ENCODE measurements at regions not wholly inside any gene's neighbourhood (a gene's known extent, or its start where the extent isn't known, plus 50 kb on each side); places are given as distances from the start of the nearest gene placed in this dataset.

DNA sequence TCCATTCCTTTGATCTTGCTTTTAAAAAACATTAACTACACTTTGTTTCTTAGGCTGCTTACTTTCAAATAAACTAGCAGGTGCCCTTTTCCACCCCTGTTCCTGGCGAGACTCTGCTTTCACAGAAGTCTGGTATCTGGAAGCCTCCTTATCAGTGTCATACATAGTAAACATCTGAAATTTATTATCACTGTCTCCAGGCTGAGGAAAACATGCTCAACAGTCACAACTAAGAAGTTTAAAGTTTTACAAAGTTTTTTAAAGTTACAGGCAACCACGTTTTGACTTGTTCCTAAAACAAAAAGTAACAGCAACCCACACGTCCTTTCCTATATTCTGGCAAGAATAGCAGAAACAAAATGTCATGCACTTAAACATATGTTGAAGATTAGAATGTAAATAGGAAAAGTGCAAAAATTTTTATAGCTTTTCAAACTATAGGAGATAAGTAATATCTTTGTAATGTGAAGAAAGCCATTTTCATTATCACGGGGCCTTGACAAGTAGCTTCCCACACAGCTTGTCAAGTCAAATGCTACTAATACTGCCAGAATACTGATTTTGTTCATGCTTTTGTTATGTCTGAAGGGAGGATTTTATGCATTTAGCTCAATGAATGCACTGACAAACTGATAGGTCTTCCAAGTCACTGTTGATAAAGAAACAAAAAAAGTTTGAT lies 275.2 kb upstream of the KCNMB2 start:
- Histone ChIP-seq H2BK5ac (ENCODE audit: low read length) (no peak overlapping the region), H3K27me3 (ENCODE audit: insufficient read depth, low read length, poor library complexity) (no peaks in the 10 kb centered on the region), H3K79me1 (ENCODE audit: low read length) (no peaks in the 10 kb centered on the region), H3K23ac (ENCODE audit: low read length) (no peak overlapping the region), H3K18ac (ENCODE audit: low read length) (no peak overlapping the region), H3K56ac (ENCODE audit: low read length) (no peak overlapping the region), H3K36me3 (ENCODE audit: control insufficient read depth, insufficient read depth, low read length) (no peaks in the 10 kb centered on the region), H4K8ac (ENCODE audit: low read depth, low read length) (no peak overlapping the region), H3K4ac (ENCODE audit: low read depth, low read length) (no peak overlapping the region), H2AK5ac (ENCODE audit: low read length) (no peak overlapping the region), H4K5ac (ENCODE audit: low read length) (no peak overlapping the region), H3K4me2 (ENCODE audit: low read length) (no peak overlapping the region), H3K4me1 (ENCODE audit: control insufficient read depth, low read depth, low read length) (no peaks in the 10 kb centered on the region), H2BK120ac (ENCODE audit: low read depth, low read length) (no peak overlapping the region), H3K4me3 (ENCODE audit: low read length) (no peak overlapping the region), H3K9ac (ENCODE audit: low read length) (no peak overlapping the region), H2BK15ac (replicated peaks; ENCODE audit: low read depth) (no peak overlapping the region), H3K79me2 (ENCODE audit: control insufficient read depth, insufficient read depth, low read length) (no peaks in the 10 kb centered on the region), H3K27ac (ENCODE audit: low read depth, low read length) (no peak overlapping the region)
- DNase-seq, result no peak
- WGBS (ENCODE audit: extremely low coverage, insufficient coverage, low lambda C conversion rate), result no CpG with 5 or more reads among the region's 4 CpGs

DNA sequence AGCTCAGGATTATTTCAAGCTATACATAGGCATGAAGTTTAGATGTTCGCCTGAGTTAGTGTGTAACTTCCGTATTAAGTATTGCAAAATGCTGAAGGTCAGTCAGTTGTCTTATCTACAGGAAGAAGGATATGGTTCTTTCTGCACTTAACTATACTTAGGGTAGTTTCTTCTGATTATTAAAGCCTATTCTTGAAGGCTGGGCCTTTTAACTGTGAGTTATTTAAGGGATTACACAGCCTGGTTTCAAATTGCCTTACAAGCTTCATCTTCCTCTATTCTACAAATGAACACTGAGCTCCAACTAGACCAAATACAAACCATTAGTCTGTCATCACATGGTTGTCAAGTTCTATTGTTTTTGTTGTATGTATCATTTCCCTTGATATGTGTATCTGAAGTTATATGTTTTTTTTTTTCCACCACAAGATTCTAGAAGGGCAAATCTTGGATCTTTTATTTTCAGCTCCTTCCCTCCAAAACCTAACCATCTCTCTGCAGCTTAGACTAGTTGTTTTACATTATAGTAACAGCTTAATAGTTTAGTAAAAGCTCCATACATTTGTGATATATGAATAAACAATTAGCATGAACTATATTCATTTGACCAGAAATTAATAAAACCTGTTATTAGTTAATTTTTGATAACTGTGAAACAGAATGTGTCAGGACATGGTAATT lies 272.9 kb upstream of the KCNMB2 start:
- WGBS (ENCODE audit: extremely low coverage, insufficient coverage, low lambda C conversion rate), result no CpG with 5 or more reads among the region's 2 CpGs
- no peak overlapping the region for H3K4ac ChIP-seq (ENCODE audit: low read depth, low read length)
- H2BK15ac ChIP-seq (replicated peaks; ENCODE audit: low read depth), result no peak overlapping the region
- no peak overlapping the region for H4K8ac ChIP-seq (ENCODE audit: low read depth, low read length)
- H3K79me1 ChIP-seq (ENCODE audit: low read length), result no peaks in the 10 kb centered on the region
- H3K79me2 ChIP-seq (ENCODE audit: control insufficient read depth, insufficient read depth, low read length), result no peaks in the 10 kb centered on the region
- H3K27me3 ChIP-seq (ENCODE audit: insufficient read depth, low read length, poor library complexity), result no peaks in the 10 kb centered on the region
- H2BK5ac ChIP-seq (ENCODE audit: low read length), result no peak overlapping the region
- H3K23ac ChIP-seq (ENCODE audit: low read length), result no peak overlapping the region
- no peak overlapping the region for H2AK5ac ChIP-seq (ENCODE audit: low read length)
- H3K4me1 ChIP-seq (ENCODE audit: control insufficient read depth, low read depth, low read length), result no peaks in the 10 kb centered on the region
- no peak overlapping the region for H3K27ac ChIP-seq (ENCODE audit: low read depth, low read length)
- H3K36me3 ChIP-seq (ENCODE audit: control insufficient read depth, insufficient read depth, low read length), result no peaks in the 10 kb centered on the region
- no peak for DNase-seq
- no peak overlapping the region for H3K18ac ChIP-seq (ENCODE audit: low read length)
- no peak overlapping the region for H3K9ac ChIP-seq (ENCODE audit: low read length)
- H4K5ac ChIP-seq (ENCODE audit: low read length), result no peak overlapping the region
- H2BK120ac ChIP-seq (ENCODE audit: low read depth, low read length), result no peak overlapping the region
- H3K4me3 ChIP-seq (ENCODE audit: low read length), result no peak overlapping the region
- no peak overlapping the region for H3K56ac ChIP-seq (ENCODE audit: low read length)
- no peak overlapping the region for H3K4me2 ChIP-seq (ENCODE audit: low read length)

DNA sequence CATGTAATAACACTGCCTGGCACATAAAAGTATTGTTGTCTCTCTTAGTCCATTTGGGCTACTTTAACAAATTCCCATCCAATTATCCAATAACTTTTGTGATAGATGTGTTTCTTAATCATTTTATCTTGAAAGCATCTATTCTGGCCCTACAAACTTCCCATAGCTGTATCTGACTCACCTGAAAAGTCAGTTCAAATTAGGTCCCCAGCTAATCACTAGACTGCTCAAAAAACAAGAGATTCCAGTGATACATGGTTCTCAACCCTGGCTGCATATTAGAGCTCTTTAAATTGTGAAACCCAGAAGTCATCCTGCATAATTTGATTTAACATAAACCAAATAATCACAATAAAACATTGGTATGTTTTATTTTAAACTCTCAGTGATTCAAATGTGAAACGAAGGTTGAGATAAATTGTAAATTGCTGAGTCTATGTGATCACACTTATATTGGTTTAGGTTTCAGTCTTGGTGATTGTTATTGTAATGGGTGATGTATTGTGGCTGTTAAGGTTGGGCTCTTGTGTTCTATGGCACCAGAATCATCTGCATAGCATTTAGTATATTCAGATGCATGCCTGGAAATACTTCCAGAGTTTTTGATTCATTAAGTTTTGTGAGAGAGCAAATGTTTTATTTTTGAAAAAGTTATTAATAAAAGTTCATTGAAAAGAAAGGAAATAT lies 268.9 kb upstream of the KCNMB2 start:
- H3K23ac ChIP-seq (ENCODE audit: low read length), result no peak overlapping the region
- no peak overlapping the region for H3K18ac ChIP-seq (ENCODE audit: low read length)
- H3K27ac ChIP-seq (ENCODE audit: low read depth, low read length), result no peak overlapping the region
- no peaks in the 10 kb centered on the region for H3K79me2 ChIP-seq (ENCODE audit: control insufficient read depth, insufficient read depth, low read length)
- DNase-seq, result no peak
- H3K4me2 ChIP-seq (ENCODE audit: low read length), result no peak overlapping the region
- H4K8ac ChIP-seq (ENCODE audit: low read depth, low read length), result no peak overlapping the region
- no peak overlapping the region for H3K56ac ChIP-seq (ENCODE audit: low read length)
- no peak overlapping the region for H2BK5ac ChIP-seq (ENCODE audit: low read length)
- no peak overlapping the region for H3K4ac ChIP-seq (ENCODE audit: low read depth, low read length)
- no peak overlapping the region for H2BK120ac ChIP-seq (ENCODE audit: low read depth, low read length)
- H3K36me3 ChIP-seq (ENCODE audit: control insufficient read depth, insufficient read depth, low read length), result no peaks in the 10 kb centered on the region
- H3K4me1 ChIP-seq (ENCODE audit: control insufficient read depth, low read depth, low read length), result no peaks in the 10 kb centered on the region
- H3K27me3 ChIP-seq (ENCODE audit: insufficient read depth, low read length, poor library complexity), result no peaks in the 10 kb centered on the region
- no peak overlapping the region for H2BK15ac ChIP-seq (replicated peaks; ENCODE audit: low read depth)
- H3K9ac ChIP-seq (ENCODE audit: low read length), result no peak overlapping the region
- no peak overlapping the region for H2AK5ac ChIP-seq (ENCODE audit: low read length)
- no peak overlapping the region for H4K5ac ChIP-seq (ENCODE audit: low read length)
- H3K4me3 ChIP-seq (ENCODE audit: low read length), result no peak overlapping the region
- no CpG with 5 or more reads among the region's 1 CpG for WGBS (ENCODE audit: extremely low coverage, insufficient coverage, low lambda C conversion rate)
- no peaks in the 10 kb centered on the region for H3K79me1 ChIP-seq (ENCODE audit: low read length)

DNA sequence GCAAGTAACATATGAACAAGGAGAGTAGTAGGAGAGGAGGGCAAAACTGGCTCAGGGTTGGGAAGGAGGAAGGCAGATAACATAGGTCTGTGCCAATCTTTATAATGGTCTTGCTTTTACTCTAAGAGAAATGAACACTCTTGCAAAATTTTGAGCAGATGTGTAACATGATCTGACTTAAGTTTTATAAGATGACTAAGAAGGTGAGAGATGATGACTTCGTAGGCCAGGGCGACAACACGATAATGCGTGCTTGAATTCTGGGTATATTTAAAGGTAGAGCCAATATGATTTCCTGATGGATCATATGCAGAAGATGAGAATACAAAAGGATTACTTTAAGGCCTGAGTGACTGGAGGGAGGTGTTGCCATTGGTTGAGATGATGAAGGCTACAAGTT lies 265.4 kb upstream of the KCNMB2 start:
- Histone ChIP-seq H4K5ac (ENCODE audit: low read length) (no peak overlapping the region), H3K79me1 (ENCODE audit: low read length) (no peaks in the 10 kb centered on the region), H3K4ac (ENCODE audit: low read depth, low read length) (no peak overlapping the region), H3K27ac (ENCODE audit: low read depth, low read length) (no peak overlapping the region), H3K79me2 (ENCODE audit: control insufficient read depth, insufficient read depth, low read length) (no peaks in the 10 kb centered on the region), H3K4me3 (ENCODE audit: low read length) (no peak overlapping the region), H2BK5ac (ENCODE audit: low read length) (no peak overlapping the region), H2AK5ac (ENCODE audit: low read length) (no peak overlapping the region), H4K8ac (ENCODE audit: low read depth, low read length) (no peak overlapping the region), H3K23ac (ENCODE audit: low read length) (no peak overlapping the region), H3K36me3 (ENCODE audit: control insufficient read depth, insufficient read depth, low read length) (no peaks in the 10 kb centered on the region), H3K4me2 (ENCODE audit: low read length) (no peak overlapping the region), H2BK15ac (replicated peaks; ENCODE audit: low read depth) (no peak overlapping the region), H3K27me3 (ENCODE audit: insufficient read depth, low read length, poor library complexity) (no peaks in the 10 kb centered on the region), H3K18ac (ENCODE audit: low read length) (no peak overlapping the region), H2BK120ac (ENCODE audit: low read depth, low read length) (no peak overlapping the region), H3K56ac (ENCODE audit: low read length) (no peak overlapping the region), H3K9ac (ENCODE audit: low read length) (no peak overlapping the region), H3K4me1 (ENCODE audit: control insufficient read depth, low read depth, low read length) (no peaks in the 10 kb centered on the region)
- DNase-seq, result no peak
- no CpG with 5 or more reads among the region's 4 CpGs for WGBS (ENCODE audit: extremely low coverage, insufficient coverage, low lambda C conversion rate)

DNA sequence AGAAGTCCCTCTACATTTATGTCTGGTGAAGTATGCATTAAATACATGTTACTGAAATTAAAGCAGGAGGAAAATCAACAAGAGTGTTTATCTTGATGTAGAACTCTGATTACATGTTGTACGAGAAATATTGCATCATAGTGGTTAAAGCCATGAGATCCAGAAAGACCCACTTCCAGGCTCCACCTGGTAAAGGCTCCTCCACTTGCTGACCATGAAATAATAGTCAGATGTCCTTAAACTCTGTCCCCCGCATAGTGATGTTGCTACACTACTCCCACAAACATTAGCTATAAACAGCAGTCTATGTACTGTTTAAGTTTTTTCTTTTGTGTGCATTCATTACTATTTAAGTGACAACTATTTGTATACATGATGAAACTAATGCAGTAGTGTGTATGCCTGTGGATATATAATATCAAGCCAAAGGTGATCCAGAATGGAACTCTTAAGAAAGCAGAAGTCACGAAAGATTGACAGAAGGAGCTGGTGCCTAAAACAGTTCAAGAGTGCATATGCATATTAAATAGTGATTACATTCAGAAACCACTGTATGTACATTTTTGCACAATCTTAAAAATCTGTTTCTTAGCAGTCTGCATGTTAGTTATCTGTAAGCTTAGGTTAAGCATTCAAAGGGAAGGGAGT lies 264.4 kb upstream of the KCNMB2 start:
- H3K4me3 ChIP-seq (ENCODE audit: low read length), result no peak overlapping the region
- H4K8ac ChIP-seq (ENCODE audit: low read depth, low read length), result no peak overlapping the region
- H4K5ac ChIP-seq (ENCODE audit: low read length), result no peak overlapping the region
- no peak overlapping the region for H3K4me2 ChIP-seq (ENCODE audit: low read length)
- no peak overlapping the region for H2BK120ac ChIP-seq (ENCODE audit: low read depth, low read length)
- H3K36me3 ChIP-seq (ENCODE audit: control insufficient read depth, insufficient read depth, low read length), result no peaks in the 10 kb centered on the region
- no CpG with 5 or more reads among the region's 3 CpGs for WGBS (ENCODE audit: extremely low coverage, insufficient coverage, low lambda C conversion rate)
- no peak overlapping the region for H3K4ac ChIP-seq (ENCODE audit: low read depth, low read length)
- DNase-seq, result no peak
- no peaks in the 10 kb centered on the region for H3K79me2 ChIP-seq (ENCODE audit: control insufficient read depth, insufficient read depth, low read length)
- H3K18ac ChIP-seq (ENCODE audit: low read length), result no peak overlapping the region
- H3K27me3 ChIP-seq (ENCODE audit: insufficient read depth, low read length, poor library complexity), result no peaks in the 10 kb centered on the region
- H3K4me1 ChIP-seq (ENCODE audit: control insufficient read depth, low read depth, low read length), result no peaks in the 10 kb centered on the region
- H3K23ac ChIP-seq (ENCODE audit: low read length), result no peak overlapping the region
- no peaks in the 10 kb centered on the region for H3K79me1 ChIP-seq (ENCODE audit: low read length)
- H3K9ac ChIP-seq (ENCODE audit: low read length), result no peak overlapping the region
- H3K56ac ChIP-seq (ENCODE audit: low read length), result no peak overlapping the region
- H2BK5ac ChIP-seq (ENCODE audit: low read length), result no peak overlapping the region
- H2BK15ac ChIP-seq (replicated peaks; ENCODE audit: low read depth), result no peak overlapping the region
- no peak overlapping the region for H2AK5ac ChIP-seq (ENCODE audit: low read length)
- no peak overlapping the region for H3K27ac ChIP-seq (ENCODE audit: low read depth, low read length)

All from mesendoderm (in vitro differentiated cells).